Panc1 (cell line): ENCODE measurements at regions not wholly inside any gene's neighbourhood (a gene's known extent, or its start where the extent isn't known, plus 50 kb on each side); places are given as distances from the start of the nearest gene placed in this dataset.

Experiments used
- ATAC-seq: fragments of 200-7000 bp; cut with Tn5 transposase; 2 replicates; pipeline ENCODE4 v1.9.1; 2020; ENCODE audit warnings: mild to moderate bottlenecking, moderate library complexity
- BruUV-seq: library from RNA; stranded (reverse); fragments of 400-500 nt; replicated peaks from 2 replicates; lab custom pipeline; 2021; lab: Mats Ljungman, UMichigan
- CTCF ChIA-PET: fragments of 300-600 bp; sonication (Branson Sonifier 250); formaldehyde crosslinking; loops from one replicate; lab custom pipeline; 2022; ENCODE audit warnings: antibody characterized with exemption; lab: Charles Lee
- POLR2A ChIA-PET: fragments of 300-600 bp; sonication (Branson Sonifier 250); formaldehyde crosslinking; loops from one replicate; lab custom pipeline; 2022; ENCODE audit warnings: antibody characterized with exemption; lab: Charles Lee
- DNase-seq: peaks from one replicate; pipeline ENCODE4 v3.0.0-alpha.2; 2010; ENCODE audit warnings: low read depth, low spot score
- H3K27ac ChIP-seq: 2 replicates; pipeline ENCODE4 v1.5.1; 2011; ENCODE audit warnings: mild to moderate bottlenecking, low read length, inconsistent platforms
- H3K27me3 ChIP-seq: fragments of 200-500 bp; sonication (Bioruptor generic); 2 replicates; pipeline ENCODE4 v1.6.0; 2014; ENCODE audit warnings: low read length, inconsistent platforms; ENCODE audit not compliant: control insufficient read depth, insufficient read depth
- H3K36me3 ChIP-seq: fragments of 200-500 bp; sonication (Bioruptor generic); 2 replicates; pipeline ENCODE4 v1.5.1; 2014; ENCODE audit warnings: inconsistent platforms, mild to moderate bottlenecking, low read length, moderate library complexity; ENCODE audit not compliant: control insufficient read depth, insufficient read depth
- H3K4me1 ChIP-seq: 2 replicates; pipeline ENCODE4 v1.5.1; 2011; ENCODE audit warnings: inconsistent platforms, mild to moderate bottlenecking, low read length, moderate library complexity; ENCODE audit not compliant: control insufficient read depth, insufficient read depth
- H3K4me3 ChIP-seq, 2 experiments: 2 replicates each; pipeline ENCODE4 v1.5.1; 2011 to 2012; ENCODE audit warnings: low read depth in 2 of 2, low read length in 2 of 2, mild to moderate bottlenecking in 2 of 2, inconsistent platforms in 1 of 2, moderate library complexity in 1 of 2
- H3K9me3 ChIP-seq: fragments of 200-500 bp; sonication (Bioruptor generic); 2 replicates; pipeline ENCODE4 v1.5.1; 2014; ENCODE audit warnings: low read depth, mild to moderate bottlenecking, inconsistent platforms, low read length, moderate library complexity; ENCODE audit not compliant: control insufficient read depth, insufficient read depth
- POLR2AphosphoS5 ChIP-seq: IDR thresholded peaks from 2 replicates; pipeline ENCODE4 v1.6.1; 2012; ENCODE audit warnings: mild to moderate bottlenecking, low read depth, low read length, moderate library complexity
- SIN3A ChIP-seq: IDR thresholded peaks from 2 replicates; pipeline ENCODE4 v1.6.1; 2012; ENCODE audit warnings: low read depth, mild to moderate bottlenecking, low read length, moderate library complexity, borderline replicate concordance; ENCODE audit not compliant: insufficient read depth
- TCF7L2 ChIP-seq: IDR thresholded peaks from 2 replicates; pipeline ENCODE4 v1.6.1; 2011; ENCODE audit warnings: mild to moderate bottlenecking, low read depth, low read length, inconsistent platforms
- in situ Hi-C: cut with HindIII; loops from 2 replicates; pipeline ENCODE4 v1.10.0; 2016; ENCODE audit warnings: low sequenced_read_pairs, low pct_unique_long_range_greater_than_20kb
- intact Hi-C: fragments of 100-400 bp; cut with micrococcal nuclease; formaldehyde crosslinking; loops from one replicate; pipeline ENCODE4 v1.10.0; 2022; ENCODE audit not compliant: unreplicated experiment
- TF ChIP-seq, protein P1 (sequence below), 2 experiments: IDR thresholded peaks; 2 replicates each; pipeline ENCODE4 v1.6.1; 2011 to 2012; ENCODE audit warnings: low read depth in 2 of 2, control low read depth in 1 of 2, low read length in 1 of 2, mild to moderate bottlenecking in 1 of 2, moderate library complexity in 1 of 2; ENCODE audit not compliant: insufficient read depth in 1 of 2
- TF ChIP-seq, protein P2 (sequence below): fragments of 450-650 bp; IDR thresholded peaks from 2 replicates; pipeline ENCODE4 v1.5.1; 2017; ENCODE audit warnings: mild to moderate bottlenecking

DNA sequence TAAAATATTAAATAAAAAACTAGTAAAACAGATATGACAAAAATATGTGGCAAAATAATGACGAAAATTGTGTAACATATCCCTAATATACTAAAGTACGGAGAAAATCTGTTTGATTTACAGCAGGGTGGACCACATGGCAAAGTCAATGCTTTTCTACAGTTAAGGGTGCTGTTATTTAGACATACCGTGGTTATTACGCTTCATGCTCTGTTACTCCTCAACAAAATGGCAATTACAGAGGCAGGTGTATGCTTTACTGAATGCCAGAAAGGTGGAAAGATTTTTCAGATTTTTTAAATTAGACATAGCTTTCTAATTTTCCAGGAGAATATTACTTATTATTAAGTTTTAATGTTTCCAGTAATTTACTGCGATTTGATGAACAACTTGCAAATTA is 343.9 kb upstream of the DPYD start:
- DNase-seq (no peak), ATAC-seq (no peak)
- Histone ChIP-seq H3K4me1 (no peaks in the 10 kb centered on the region), H3K9me3 (no peaks in the 10 kb centered on the region), H3K27me3 (no peaks in the 10 kb centered on the region), H3K36me3 (no peaks in the 10 kb centered on the region), H3K27ac (no peak overlapping the region), H3K4me3 (no peak overlapping the region)
- BruUV-seq = no TSS peak
- ChIA-PET POLR2A (no interaction called here), CTCF (no interaction called here)
- TF ChIP-seq POLR2AphosphoS5 = no peak
- TF ChIP-seq, protein P1, sequence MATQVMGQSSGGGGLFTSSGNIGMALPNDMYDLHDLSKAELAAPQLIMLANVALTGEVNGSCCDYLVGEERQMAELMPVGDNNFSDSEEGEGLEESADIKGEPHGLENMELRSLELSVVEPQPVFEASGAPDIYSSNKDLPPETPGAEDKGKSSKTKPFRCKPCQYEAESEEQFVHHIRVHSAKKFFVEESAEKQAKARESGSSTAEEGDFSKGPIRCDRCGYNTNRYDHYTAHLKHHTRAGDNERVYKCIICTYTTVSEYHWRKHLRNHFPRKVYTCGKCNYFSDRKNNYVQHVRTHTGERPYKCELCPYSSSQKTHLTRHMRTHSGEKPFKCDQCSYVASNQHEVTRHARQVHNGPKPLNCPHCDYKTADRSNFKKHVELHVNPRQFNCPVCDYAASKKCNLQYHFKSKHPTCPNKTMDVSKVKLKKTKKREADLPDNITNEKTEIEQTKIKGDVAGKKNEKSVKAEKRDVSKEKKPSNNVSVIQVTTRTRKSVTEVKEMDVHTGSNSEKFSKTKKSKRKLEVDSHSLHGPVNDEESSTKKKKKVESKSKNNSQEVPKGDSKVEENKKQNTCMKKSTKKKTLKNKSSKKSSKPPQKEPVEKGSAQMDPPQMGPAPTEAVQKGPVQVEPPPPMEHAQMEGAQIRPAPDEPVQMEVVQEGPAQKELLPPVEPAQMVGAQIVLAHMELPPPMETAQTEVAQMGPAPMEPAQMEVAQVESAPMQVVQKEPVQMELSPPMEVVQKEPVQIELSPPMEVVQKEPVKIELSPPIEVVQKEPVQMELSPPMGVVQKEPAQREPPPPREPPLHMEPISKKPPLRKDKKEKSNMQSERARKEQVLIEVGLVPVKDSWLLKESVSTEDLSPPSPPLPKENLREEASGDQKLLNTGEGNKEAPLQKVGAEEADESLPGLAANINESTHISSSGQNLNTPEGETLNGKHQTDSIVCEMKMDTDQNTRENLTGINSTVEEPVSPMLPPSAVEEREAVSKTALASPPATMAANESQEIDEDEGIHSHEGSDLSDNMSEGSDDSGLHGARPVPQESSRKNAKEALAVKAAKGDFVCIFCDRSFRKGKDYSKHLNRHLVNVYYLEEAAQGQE (IDR thresholded peaks at IDR 0.05; ENCODE audit: insufficient read depth in 1 of 2, low read depth in 2 of 2, low read length in 1 of 2) = no peak
- TF ChIP-seq TCF7L2 = no peak
- TF ChIP-seq, protein P2, sequence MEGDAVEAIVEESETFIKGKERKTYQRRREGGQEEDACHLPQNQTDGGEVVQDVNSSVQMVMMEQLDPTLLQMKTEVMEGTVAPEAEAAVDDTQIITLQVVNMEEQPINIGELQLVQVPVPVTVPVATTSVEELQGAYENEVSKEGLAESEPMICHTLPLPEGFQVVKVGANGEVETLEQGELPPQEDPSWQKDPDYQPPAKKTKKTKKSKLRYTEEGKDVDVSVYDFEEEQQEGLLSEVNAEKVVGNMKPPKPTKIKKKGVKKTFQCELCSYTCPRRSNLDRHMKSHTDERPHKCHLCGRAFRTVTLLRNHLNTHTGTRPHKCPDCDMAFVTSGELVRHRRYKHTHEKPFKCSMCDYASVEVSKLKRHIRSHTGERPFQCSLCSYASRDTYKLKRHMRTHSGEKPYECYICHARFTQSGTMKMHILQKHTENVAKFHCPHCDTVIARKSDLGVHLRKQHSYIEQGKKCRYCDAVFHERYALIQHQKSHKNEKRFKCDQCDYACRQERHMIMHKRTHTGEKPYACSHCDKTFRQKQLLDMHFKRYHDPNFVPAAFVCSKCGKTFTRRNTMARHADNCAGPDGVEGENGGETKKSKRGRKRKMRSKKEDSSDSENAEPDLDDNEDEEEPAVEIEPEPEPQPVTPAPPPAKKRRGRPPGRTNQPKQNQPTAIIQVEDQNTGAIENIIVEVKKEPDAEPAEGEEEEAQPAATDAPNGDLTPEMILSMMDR = no peak
- TF ChIP-seq SIN3A = no peak
- in situ Hi-C loops = no loop called here
- intact Hi-C loops = no loop called here

DNA sequence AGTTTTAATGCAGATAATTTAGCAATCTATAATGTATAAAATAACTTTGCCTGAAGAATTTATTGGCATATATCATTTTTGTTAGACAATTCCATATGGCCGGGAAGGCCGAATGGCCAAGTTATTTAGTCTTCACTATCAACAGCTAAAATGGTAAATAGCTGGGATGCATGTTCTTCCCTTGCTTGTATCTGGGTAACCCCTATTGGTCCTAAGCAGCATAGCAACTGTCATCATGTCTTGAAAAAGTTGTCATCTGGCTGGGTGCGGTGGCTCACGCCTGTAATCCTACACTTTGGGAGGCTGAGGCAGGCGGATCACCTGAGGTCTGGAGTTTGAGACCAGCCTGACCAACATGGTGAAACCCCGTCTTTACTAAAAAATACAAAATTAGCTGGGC is 340.0 kb upstream of the DPYD start:
- CTCF ChIA-PET = no interaction called here
- intact Hi-C loops (no loop called here), in situ Hi-C loops (no loop called here)
- POLR2A ChIA-PET = no interaction called here
- no peak for DNase-seq
- no TSS peak for BruUV-seq
- no peaks in the 10 kb centered on the region for H3K9me3 ChIP-seq
- no peaks in the 10 kb centered on the region for H3K36me3 ChIP-seq
- no peaks in the 10 kb centered on the region for H3K27me3 ChIP-seq
- H3K27ac ChIP-seq = no peak overlapping the region
- ATAC-seq = no peak
- no peak for TF ChIP-seq TCF7L2
- TF ChIP-seq, protein P2 = no peak; the same call in 1 of the 2 replicates
- TF ChIP-seq POLR2AphosphoS5 = no peak
- TF ChIP-seq, protein P1 (IDR thresholded peaks at IDR 0.05; ENCODE audit: insufficient read depth in 1 of 2, low read depth in 2 of 2, low read length in 1 of 2) = no peak
- no peaks in the 10 kb centered on the region for H3K4me1 ChIP-seq
- no peak overlapping the region for H3K4me3 ChIP-seq
